ENCODE measurements at regions not wholly inside any gene's neighbourhood (a gene's known extent, or its start where the extent isn't known, plus 50 kb on each side); places are given as distances from the start of the nearest gene placed in this dataset.
"Not testable (repeated sequence)": the region's sequence is repeated elsewhere in the genome, so short reads cannot be mapped to it uniquely, and the experiment has no call there.

DNA sequence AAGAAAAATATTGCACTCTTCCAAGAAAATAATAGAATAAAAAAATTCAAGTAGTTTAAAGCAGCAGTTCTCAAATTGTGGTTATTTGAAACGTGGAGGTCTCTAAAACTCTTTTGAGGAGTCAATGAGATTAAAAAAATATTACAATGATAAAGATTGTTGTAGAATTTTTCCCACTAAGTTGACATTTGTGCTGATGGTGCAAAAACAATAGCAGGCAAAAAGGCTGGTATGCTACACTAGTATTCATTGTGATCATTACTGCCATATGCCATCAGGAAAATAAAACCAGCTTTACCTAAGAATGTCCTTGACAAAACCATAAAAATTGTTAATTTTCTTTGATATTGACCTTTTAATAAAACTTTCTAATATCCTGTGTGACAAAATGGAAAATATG lies 505.2 kb upstream of the ANO5 start:
- no peak overlapping the region for H3K4me3 ChIP-seq (ENCODE audit: low read length in 2 of 2)
- WGBS, result 86% methylated on average over 1 of the region's 1 CpG
- H3K9me3 ChIP-seq (ENCODE audit: control insufficient read depth in 2 of 2, insufficient read depth in 1 of 2, low read length in 1 of 2), result no peaks in the 10 kb centered on the region
- no peaks in the 10 kb centered on the region for H3K27me3 ChIP-seq (ENCODE audit: control insufficient read depth in 2 of 2, insufficient read depth in 1 of 2, low read length in 1 of 2)
- H3K36me3 ChIP-seq (ENCODE audit: control insufficient read depth in 2 of 2, insufficient read depth in 2 of 2, low read length in 1 of 2), result no peaks in the 10 kb centered on the region
- no peak for DNase-seq (ENCODE audit: low read depth in 6 of 9, low spot score in 9 of 9)
- H3K27ac ChIP-seq (ENCODE audit: low read depth in 1 of 2, low read length in 1 of 2), result no peak overlapping the region
- no peaks in the 10 kb centered on the region for H3K4me1 ChIP-seq (ENCODE audit: control insufficient read depth in 2 of 2, insufficient read depth in 2 of 2, low read length in 2 of 2)

DNA sequence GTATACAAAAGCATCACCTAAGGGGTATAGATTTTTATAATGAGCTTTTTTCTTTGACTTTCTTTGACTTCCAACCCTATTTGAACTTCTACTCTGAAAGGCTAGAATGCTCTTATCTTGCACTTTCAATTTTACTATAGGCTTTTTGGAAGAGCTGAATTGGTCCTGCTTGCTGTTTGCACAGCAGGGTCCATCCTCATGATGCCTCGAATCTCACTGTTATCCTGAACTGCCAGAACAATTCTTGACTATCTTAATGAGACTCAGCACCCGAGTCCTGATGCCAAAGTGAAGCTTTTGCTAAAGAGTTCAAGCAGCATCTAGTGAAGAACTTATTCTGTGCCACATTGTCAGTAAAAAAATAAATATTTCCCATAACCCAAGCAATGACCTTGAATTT lies 488.3 kb upstream of the ANO5 start:
- H3K27ac ChIP-seq (ENCODE audit: low read depth in 1 of 2, low read length in 1 of 2), result no peak overlapping the region
- 93% methylated on average over 2 of the region's 2 CpGs for WGBS
- DNase-seq (ENCODE audit: low read depth in 6 of 9, low spot score in 9 of 9), result no peak
- H3K27me3 ChIP-seq (ENCODE audit: control insufficient read depth in 2 of 2, insufficient read depth in 1 of 2, low read length in 1 of 2), result no peaks in the 10 kb centered on the region
- no peaks in the 10 kb centered on the region for H3K36me3 ChIP-seq (ENCODE audit: control insufficient read depth in 2 of 2, insufficient read depth in 2 of 2, low read length in 1 of 2)
- no peaks in the 10 kb centered on the region for H3K4me1 ChIP-seq (ENCODE audit: control insufficient read depth in 2 of 2, insufficient read depth in 2 of 2, low read length in 2 of 2)
- H3K9me3 ChIP-seq (ENCODE audit: control insufficient read depth in 2 of 2, insufficient read depth in 1 of 2, low read length in 1 of 2), result no peaks in the 10 kb centered on the region
- H3K4me3 ChIP-seq (ENCODE audit: low read length in 2 of 2), result no peak overlapping the region

DNA sequence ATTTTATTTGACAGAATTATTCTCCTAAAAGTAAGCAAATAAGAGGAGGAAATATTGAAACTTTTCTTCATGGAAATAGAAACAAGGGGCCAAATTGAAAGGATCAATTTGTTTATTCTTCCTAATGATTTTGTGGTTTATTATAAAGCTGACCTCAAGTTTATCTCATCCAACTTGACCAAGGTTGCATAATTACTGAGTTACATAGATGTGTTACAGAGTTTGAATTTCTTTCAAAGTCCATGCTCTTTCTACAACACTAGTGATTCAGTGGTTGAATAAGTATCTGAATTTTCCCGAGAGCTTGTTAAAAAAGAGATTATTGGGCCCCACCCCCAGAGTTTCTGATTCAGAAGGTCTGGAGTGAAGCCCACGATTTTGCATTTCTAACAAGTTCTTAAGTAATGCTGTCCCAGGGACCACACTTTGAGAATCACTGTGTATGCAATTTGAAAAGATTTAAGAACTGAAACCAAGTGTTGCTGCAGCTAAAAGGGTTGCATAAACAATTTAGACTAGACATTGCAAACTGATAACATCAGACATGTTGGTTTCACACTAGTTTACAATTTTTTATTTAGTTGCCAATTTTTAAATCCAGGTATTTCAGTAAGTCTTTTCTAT lies 485.7 kb upstream of the ANO5 start:
- no peak overlapping the region for H3K4me3 ChIP-seq (ENCODE audit: low read length in 2 of 2)
- H3K27me3 ChIP-seq (ENCODE audit: control insufficient read depth in 2 of 2, insufficient read depth in 1 of 2, low read length in 1 of 2), result no peaks in the 10 kb centered on the region
- no peaks in the 10 kb centered on the region for H3K9me3 ChIP-seq (ENCODE audit: control insufficient read depth in 2 of 2, insufficient read depth in 1 of 2, low read length in 1 of 2)
- H3K36me3 ChIP-seq (ENCODE audit: control insufficient read depth in 2 of 2, insufficient read depth in 2 of 2, low read length in 1 of 2), result no peaks in the 10 kb centered on the region
- no peak overlapping the region for H3K27ac ChIP-seq (ENCODE audit: low read depth in 1 of 2, low read length in 1 of 2)
- no peaks in the 10 kb centered on the region for H3K4me1 ChIP-seq (ENCODE audit: control insufficient read depth in 2 of 2, insufficient read depth in 2 of 2, low read length in 2 of 2)
- no peak for DNase-seq (ENCODE audit: low read depth in 6 of 9, low spot score in 9 of 9)
- 80% methylated on average over 2 of the region's 2 CpGs for WGBS

DNA sequence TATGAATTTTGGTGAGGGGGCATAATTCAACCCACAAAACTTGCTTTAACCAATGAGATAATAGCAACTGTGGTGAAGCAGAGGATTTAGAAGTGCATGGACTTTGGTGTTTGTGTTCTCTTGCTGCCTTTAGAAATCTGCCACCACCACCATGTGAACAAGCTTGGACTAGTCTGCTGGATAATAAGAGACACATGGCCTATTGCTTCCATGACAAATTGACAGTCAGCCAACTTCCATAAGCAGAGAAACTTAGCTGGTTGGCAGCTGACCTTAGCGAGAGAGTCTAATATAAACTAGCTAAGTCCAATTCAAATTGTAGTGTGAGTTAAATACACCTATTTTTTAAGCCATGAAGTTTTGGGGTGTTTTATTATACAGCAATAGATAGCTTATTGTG lies 482.1 kb upstream of the ANO5 start:
- DNase-seq (ENCODE audit: low read depth in 6 of 9, low spot score in 9 of 9), result no peak
- no peaks in the 10 kb centered on the region for H3K4me1 ChIP-seq (ENCODE audit: control insufficient read depth in 2 of 2, insufficient read depth in 2 of 2, low read length in 2 of 2)
- no peak overlapping the region for H3K27ac ChIP-seq (ENCODE audit: low read depth in 1 of 2, low read length in 1 of 2)
- H3K4me3 ChIP-seq (ENCODE audit: low read length in 2 of 2), result no peak overlapping the region
- no peaks in the 10 kb centered on the region for H3K9me3 ChIP-seq (ENCODE audit: control insufficient read depth in 2 of 2, insufficient read depth in 1 of 2, low read length in 1 of 2)
- H3K36me3 ChIP-seq (ENCODE audit: control insufficient read depth in 2 of 2, insufficient read depth in 2 of 2, low read length in 1 of 2), result no peaks in the 10 kb centered on the region
- WGBS, result 94% methylated on average over 1 of the region's 1 CpG
- no peaks in the 10 kb centered on the region for H3K27me3 ChIP-seq (ENCODE audit: control insufficient read depth in 2 of 2, insufficient read depth in 1 of 2, low read length in 1 of 2)

DNA sequence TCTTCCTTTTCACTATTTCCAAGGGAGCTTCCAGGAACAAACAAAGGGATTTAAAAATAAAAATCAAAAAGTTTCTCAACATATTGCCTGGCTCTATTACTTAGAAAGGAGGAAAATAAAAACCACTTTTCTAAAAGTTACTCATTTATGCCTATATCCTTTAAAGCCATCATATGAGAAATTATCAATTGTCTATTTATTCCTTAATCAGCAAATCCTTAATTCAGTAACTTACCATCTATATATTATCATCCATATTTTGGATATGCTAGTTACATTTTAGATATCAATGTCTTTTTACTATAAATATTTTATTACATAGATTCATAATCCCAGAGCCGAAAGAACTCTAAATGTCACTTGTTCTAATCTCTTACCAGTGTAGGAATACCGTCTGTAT lies 481.5 kb upstream of the ANO5 start:
- Histone ChIP-seq H3K9me3 (ENCODE audit: control insufficient read depth in 2 of 2, insufficient read depth in 1 of 2, low read length in 1 of 2) (no peaks in the 10 kb centered on the region), H3K36me3 (ENCODE audit: control insufficient read depth in 2 of 2, insufficient read depth in 2 of 2, low read length in 1 of 2) (no peaks in the 10 kb centered on the region), H3K27ac (ENCODE audit: low read depth in 1 of 2, low read length in 1 of 2) (no peak overlapping the region), H3K27me3 (ENCODE audit: control insufficient read depth in 2 of 2, insufficient read depth in 1 of 2, low read length in 1 of 2) (no peaks in the 10 kb centered on the region), H3K4me3 (ENCODE audit: low read length in 2 of 2) (no peak overlapping the region), H3K4me1 (ENCODE audit: control insufficient read depth in 2 of 2, insufficient read depth in 2 of 2, low read length in 2 of 2) (no peaks in the 10 kb centered on the region)
- 93% methylated on average over 2 of the region's 2 CpGs for WGBS
- no peak for DNase-seq (ENCODE audit: low read depth in 6 of 9, low spot score in 9 of 9)

DNA sequence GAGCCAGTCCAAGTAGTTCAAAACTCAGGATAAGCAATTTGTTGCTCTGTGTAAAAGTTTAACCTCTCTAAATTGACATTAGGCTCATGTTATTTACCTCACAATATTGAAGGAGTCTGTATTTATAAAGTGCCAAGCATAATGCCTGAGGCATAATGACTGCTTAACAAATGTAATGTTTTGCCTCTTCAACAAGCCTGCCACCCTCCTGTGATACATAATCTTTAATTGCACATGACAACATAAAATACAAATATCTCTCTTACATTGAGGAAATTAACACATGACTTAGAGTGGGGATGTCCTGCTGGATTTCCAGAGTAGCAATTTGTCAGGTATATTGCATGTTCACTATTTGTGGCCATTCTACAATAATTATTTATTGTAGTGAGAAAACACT lies 469.2 kb upstream of the ANO5 start:
- Histone ChIP-seq H3K9me3 (ENCODE audit: control insufficient read depth in 2 of 2, insufficient read depth in 1 of 2, low read length in 1 of 2) (no peaks in the 10 kb centered on the region), H3K4me3 (ENCODE audit: low read length in 2 of 2) (no peak overlapping the region), H3K27ac (ENCODE audit: low read depth in 1 of 2, low read length in 1 of 2) (no peak overlapping the region), H3K36me3 (ENCODE audit: control insufficient read depth in 2 of 2, insufficient read depth in 2 of 2, low read length in 1 of 2) (no peaks in the 10 kb centered on the region), H3K27me3 (ENCODE audit: control insufficient read depth in 2 of 2, insufficient read depth in 1 of 2, low read length in 1 of 2) (no peaks in the 10 kb centered on the region), H3K4me1 (ENCODE audit: control insufficient read depth in 2 of 2, insufficient read depth in 2 of 2, low read length in 2 of 2) (no peaks in the 10 kb centered on the region)
- no peak for DNase-seq (ENCODE audit: low read depth in 6 of 9, low spot score in 9 of 9)

DNA sequence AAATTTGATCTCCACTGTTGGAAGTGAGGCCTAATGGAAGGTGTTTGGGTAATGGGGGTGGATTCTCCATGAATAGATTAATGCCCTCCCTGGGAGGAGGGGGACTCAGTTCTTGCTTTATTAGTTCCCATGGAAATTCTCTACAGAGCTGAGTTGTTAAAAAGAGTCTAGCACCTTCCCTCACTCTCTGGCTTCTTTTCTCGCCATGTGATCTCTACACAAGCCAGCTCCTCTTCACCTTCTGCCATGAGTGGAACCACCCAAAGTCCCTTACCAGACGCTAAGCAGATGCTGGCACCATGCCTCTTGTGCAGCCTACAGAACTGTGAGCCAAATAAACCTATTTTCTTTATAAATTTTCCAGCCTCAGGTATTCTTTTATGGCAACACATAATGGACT lies 465.8 kb upstream of the ANO5 start:
- no peaks in the 10 kb centered on the region for H3K9me3 ChIP-seq (ENCODE audit: control insufficient read depth in 2 of 2, insufficient read depth in 1 of 2, low read length in 1 of 2)
- no peaks in the 10 kb centered on the region for H3K4me1 ChIP-seq (ENCODE audit: control insufficient read depth in 2 of 2, insufficient read depth in 2 of 2, low read length in 2 of 2)
- no peak overlapping the region for H3K4me3 ChIP-seq (ENCODE audit: low read length in 2 of 2)
- DNase-seq (ENCODE audit: low read depth in 6 of 9, low spot score in 9 of 9), result no peak
- no peak overlapping the region for H3K27ac ChIP-seq (ENCODE audit: low read depth in 1 of 2, low read length in 1 of 2)
- WGBS, result 89% methylated on average over 2 of the region's 2 CpGs
- no peaks in the 10 kb centered on the region for H3K36me3 ChIP-seq (ENCODE audit: control insufficient read depth in 2 of 2, insufficient read depth in 2 of 2, low read length in 1 of 2)
- no peaks in the 10 kb centered on the region for H3K27me3 ChIP-seq (ENCODE audit: control insufficient read depth in 2 of 2, insufficient read depth in 1 of 2, low read length in 1 of 2)

DNA sequence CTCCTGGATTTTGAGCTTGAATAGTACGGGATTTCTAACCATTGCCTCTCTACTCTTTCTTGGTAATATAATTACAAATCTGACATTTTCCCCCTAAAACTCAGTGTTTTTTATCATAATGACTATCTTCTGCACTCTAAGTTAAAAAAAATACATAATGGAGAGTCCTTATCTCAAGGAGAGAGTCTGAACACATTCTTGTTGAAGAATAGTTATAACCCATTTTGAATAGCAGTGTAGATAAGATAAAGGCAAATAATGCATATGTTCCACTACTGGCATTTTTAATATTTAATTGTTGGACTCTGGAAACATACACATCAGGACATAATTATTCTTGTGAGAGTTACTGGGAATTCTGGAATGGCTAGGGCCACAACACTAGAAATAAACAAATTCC lies 456.5 kb upstream of the ANO5 start:
- Histone ChIP-seq H3K4me3 (ENCODE audit: low read length in 2 of 2) (no peak overlapping the region), H3K27me3 (ENCODE audit: control insufficient read depth in 2 of 2, insufficient read depth in 1 of 2, low read length in 1 of 2) (no peaks in the 10 kb centered on the region), H3K4me1 (ENCODE audit: control insufficient read depth in 2 of 2, insufficient read depth in 2 of 2, low read length in 2 of 2) (no peaks in the 10 kb centered on the region), H3K27ac (ENCODE audit: low read depth in 1 of 2, low read length in 1 of 2) (no peak overlapping the region), H3K36me3 (ENCODE audit: control insufficient read depth in 2 of 2, insufficient read depth in 2 of 2, low read length in 1 of 2) (no peaks in the 10 kb centered on the region), H3K9me3 (ENCODE audit: control insufficient read depth in 2 of 2, insufficient read depth in 1 of 2, low read length in 1 of 2) (peaks cover 0 to 4% of the 10 kb centered on the region in 2 donors)
- WGBS, result 95% methylated on average over 1 of the region's 1 CpG
- no peak for DNase-seq (ENCODE audit: low read depth in 6 of 9, low spot score in 9 of 9)

DNA sequence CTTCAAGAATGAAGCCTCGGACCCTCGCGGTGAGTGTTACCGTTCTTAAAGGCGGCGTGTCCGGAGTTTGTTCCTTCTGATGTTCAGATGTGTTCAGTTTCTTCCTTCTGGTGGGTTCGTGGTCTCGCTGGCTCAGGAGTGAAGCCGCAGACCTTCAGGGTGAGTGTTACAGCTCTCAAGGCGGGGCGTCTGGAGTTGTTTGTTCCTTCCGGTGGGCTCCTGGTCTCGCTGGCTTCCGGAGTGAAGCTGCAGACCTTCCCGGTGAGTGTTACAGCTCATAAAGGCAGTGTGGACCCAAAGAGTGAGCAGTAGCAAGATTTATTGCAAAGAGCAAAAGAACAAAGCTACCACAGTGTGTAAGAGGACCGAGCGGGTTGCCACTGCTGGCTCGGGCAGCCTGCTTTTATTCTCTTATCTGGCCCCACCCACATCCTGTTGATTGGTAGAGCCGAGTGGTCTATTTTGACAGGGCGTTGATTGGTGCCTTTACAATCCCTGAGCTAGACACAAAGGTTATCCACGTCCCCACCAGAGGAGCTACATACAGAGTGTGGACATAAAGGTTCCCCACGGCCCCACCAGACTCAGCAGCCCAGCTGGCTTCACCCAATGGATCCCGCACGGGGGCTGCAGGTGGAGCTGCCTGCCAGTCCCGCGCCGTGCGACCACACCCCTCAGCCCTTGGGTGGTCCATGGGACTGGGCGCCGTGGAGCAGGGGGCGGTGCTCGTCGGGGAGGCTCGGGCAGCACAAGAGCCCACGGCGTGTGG lies 440.2 kb upstream of the ANO5 start:
- H3K4me3 ChIP-seq (ENCODE audit: low read length in 2 of 2), result peak overlapping the region in 1 of 2 donors; percentile 25
- 84% methylated on average over 37 of the region's 37 CpGs for WGBS
- not testable (repeated sequence) for H3K36me3 ChIP-seq (ENCODE audit: control insufficient read depth in 2 of 2, insufficient read depth in 2 of 2, low read length in 1 of 2); H3K4me1 ChIP-seq (ENCODE audit: control insufficient read depth in 2 of 2, insufficient read depth in 2 of 2, low read length in 2 of 2); H3K27me3 ChIP-seq (ENCODE audit: control insufficient read depth in 2 of 2, insufficient read depth in 1 of 2, low read length in 1 of 2)
- peak in 1 of 9 donors; percentile 13 for DNase-seq (ENCODE audit: low read depth in 6 of 9, low spot score in 9 of 9)
- H3K27ac ChIP-seq (ENCODE audit: low read depth in 1 of 2, low read length in 1 of 2), result peak overlapping the region in 1 of 2 donors; percentile 52
- H3K9me3 ChIP-seq (ENCODE audit: control insufficient read depth in 2 of 2, insufficient read depth in 1 of 2, low read length in 1 of 2), result peaks cover 0 to 13% of the 10 kb centered on the region in 2 donors
